Esophagus muscularis mucosa (tissue), 4 donors: ENCODE measurements at regions not wholly inside any gene's neighbourhood (a gene's known extent, or its start where the extent isn't known, plus 50 kb on each side); places are given as distances from the start of the nearest gene placed in this dataset.

Experiments
- DNase-seq: peaks from one replicate; pipeline ENCODE4 v3.0.0-alpha.2; 2017; ENCODE audit errors: extremely low spot score
- H3K27ac ChIP-seq, 4 donors: fragments of 200-600 bp; sonication (generic); replicated peaks in 1 of 4; 1 replicate in 3 of 4; 2 replicates in 1 of 4; pipeline ENCODE4 v1.5.1; 2016 to 2019; ENCODE audit warnings: mild to moderate bottlenecking in 1 of 4
- H3K27me3 ChIP-seq, 4 donors: fragments of 200-600 bp; sonication (generic); one replicate each; pipeline versions ENCODE4 v1.5.1 to v1.6.0; 2016 to 2019
- H3K36me3 ChIP-seq, 4 donors: fragments of 200-600 bp; sonication (generic); one replicate each; pipeline ENCODE4 v1.5.1; 2016 to 2019
- H3K4me1 ChIP-seq, 4 donors: fragments of 200-600 bp; sonication (generic); one replicate each; pipeline ENCODE4 v1.5.1; 2016 to 2019
- H3K4me3 ChIP-seq, 4 donors: fragments of 200-600 bp; sonication (generic); 1 replicate in 2 of 4; 2 replicates in 2 of 4; pipeline ENCODE4 v1.5.1; 2016 to 2019; ENCODE audit warnings: mild to moderate bottlenecking in 4 of 4, moderate library complexity in 1 of 4
- H3K9me3 ChIP-seq, 4 donors: fragments of 200-600 bp; sonication (generic); 1 replicate in 3 of 4; 2 replicates in 1 of 4; pipeline ENCODE4 v1.5.1; 2016 to 2019
- CTCF ChIP-seq, 3 experiments: fragments of 200-600 bp in 2 of 3; fragments of 450-650 bp in 1 of 3; sonication (generic) in 2 of 3; IDR thresholded peaks; one replicate each; pipeline ENCODE4 v1.5.1; 2017 to 2019; ENCODE audit warnings: antibody characterized with exemption in 3 of 3, mild to moderate bottlenecking in 2 of 3, moderate library complexity in 1 of 3
- EP300 ChIP-seq: sonication (generic); formaldehyde crosslinking; IDR thresholded peaks from one replicate; pipeline ENCODE4 v1.6.1; 2017; ENCODE audit warnings: antibody characterized with exemption
- POLR2A ChIP-seq: fragments of 450-650 bp; IDR thresholded peaks from one replicate; pipeline ENCODE4 v1.6.1; 2017; ENCODE audit warnings: antibody characterized with exemption, moderate library complexity, mild to moderate bottlenecking, low read depth
- POLR2AphosphoS5 ChIP-seq, 2 donors: sonication (generic); formaldehyde crosslinking; IDR thresholded peaks; one replicate each; pipeline ENCODE4 v1.6.1; 2017; ENCODE audit warnings: antibody characterized with exemption in 2 of 2
- WGBS: methylation state at CpG from one replicate; pipeline ENCODE4 v1.1.5; 2018; 5-methylcytosine and 5-hydroxymethylcytosine counted together
- intact Hi-C: fragments of 100-400 bp; cut with DNase I; formaldehyde crosslinking; loops from one replicate; pipeline ENCODE4 v1.15.1; 2023

- no peak for DNase-seq
- 29% methylated on average over 15 of the region's 19 CpGs for WGBS
These were observed 144.4 kb downstream of the NSG2 start for GRCh38 chr5:174189654-174190541.

DNA sequence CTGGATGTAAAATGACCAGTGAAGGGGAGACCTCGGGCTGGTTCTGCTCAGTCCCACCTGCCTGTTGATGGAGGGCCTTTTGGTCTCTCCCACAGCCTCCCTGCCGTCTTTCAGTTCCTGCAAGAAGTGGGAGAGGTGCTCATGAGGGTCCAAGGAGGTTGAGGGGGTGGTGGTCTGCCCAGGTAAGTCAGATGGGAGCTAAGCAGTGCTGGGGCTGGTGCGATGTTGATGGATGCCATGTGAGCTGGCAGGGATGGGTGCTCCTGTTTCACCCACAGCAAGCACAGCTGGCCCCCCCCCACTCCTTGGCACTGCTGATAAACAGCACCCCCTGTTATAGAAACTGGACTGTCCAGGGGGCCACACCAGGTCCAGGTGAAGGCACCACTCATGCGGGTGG lies 145.6 kb downstream of the NSG2 start:
- TF ChIP-seq CTCF (IDR thresholded peaks at IDR 0.05), result no peak
- TF ChIP-seq POLR2AphosphoS5 (IDR thresholded peaks at IDR 0.05), result no peak
- TF ChIP-seq POLR2A, result no peak
- no peak for TF ChIP-seq EP300
- Histone ChIP-seq H3K9me3 (no peaks in the 10 kb centered on the region), H3K36me3 (no peaks in the 10 kb centered on the region), H3K4me1 (no peaks in the 10 kb centered on the region), H3K27ac (no peak overlapping the region), H3K4me3 (no peak overlapping the region), H3K27me3 (peaks cover 0 to 42% (median 0%) of the 10 kb centered on the region in 4 donors)
- DNase-seq, result no peak
- intact Hi-C loops, result no loop called here
- 90% methylated on average over 4 of the region's 4 CpGs for WGBS

More at GRCh38 chr5:174189654-174190541, 144.4 kb downstream of the NSG2 start:
- TF ChIP-seq POLR2A, result no peak
- no peak for TF ChIP-seq EP300
- TF ChIP-seq CTCF (IDR thresholded peaks at IDR 0.05), result no peak
- TF ChIP-seq POLR2AphosphoS5 (IDR thresholded peaks at IDR 0.05), result no peak
- Histone ChIP-seq H3K4me1 (no peaks in the 10 kb centered on the region), H3K4me3 (no peak overlapping the region), H3K9me3 (no peaks in the 10 kb centered on the region), H3K27ac (no peak overlapping the region), H3K27me3 (peaks cover 0 to 35% (median 0%) of the 10 kb centered on the region in 4 donors), H3K36me3 (no peaks in the 10 kb centered on the region)
- intact Hi-C loops, result no loop called here

DNA sequence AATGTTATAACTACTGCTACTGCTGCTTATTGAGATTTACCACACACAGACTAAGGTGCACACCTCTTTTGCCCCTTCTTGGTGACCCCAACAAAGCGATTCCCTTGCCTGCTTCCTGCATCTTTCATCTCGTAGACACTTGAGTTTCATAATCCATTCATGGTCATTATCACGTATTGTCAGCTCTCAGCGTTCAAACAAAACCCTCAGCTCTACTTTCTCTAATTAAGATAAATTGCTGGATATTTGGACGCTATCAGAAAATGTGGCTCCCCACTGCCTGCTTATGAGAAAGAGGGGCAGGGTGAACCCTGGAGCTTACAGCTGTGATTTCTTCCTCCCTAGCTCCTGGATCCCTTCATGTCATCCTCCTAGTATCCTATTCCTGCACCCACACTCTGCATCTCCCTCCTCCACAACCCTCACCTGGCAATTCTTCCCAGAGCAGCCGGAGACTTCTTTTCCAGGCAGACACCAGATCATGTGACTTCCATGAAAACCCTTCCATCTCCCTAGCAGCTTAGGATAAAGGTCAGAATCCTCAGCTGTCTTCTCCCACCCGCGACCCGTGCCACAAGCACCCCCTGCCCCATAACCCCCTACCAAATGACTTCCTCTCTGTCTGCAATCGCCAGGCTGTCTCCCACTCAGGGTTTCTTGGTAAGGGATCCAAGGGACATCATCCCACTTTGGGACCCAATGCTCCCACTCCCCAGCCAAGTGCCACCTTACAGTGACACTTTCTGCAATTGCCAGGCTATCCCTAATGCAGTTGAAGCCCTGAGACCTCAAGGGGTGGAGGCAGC lies 146.5 kb downstream of the NSG2 start:
- Histone ChIP-seq H3K9me3 (no peaks in the 10 kb centered on the region), H3K36me3 (no peaks in the 10 kb centered on the region), H3K4me3 (no peak overlapping the region), H3K4me1 (no peaks in the 10 kb centered on the region), H3K27ac (no peak overlapping the region), H3K27me3 (peaks cover 0 to 42% (median 0%) of the 10 kb centered on the region in 4 donors)
- intact Hi-C loops, result no loop called here
- 65% methylated on average over 10 of the region's 10 CpGs for WGBS
- no peak for DNase-seq
- TF ChIP-seq POLR2A, result no peak
- TF ChIP-seq EP300, result no peak
- no peak for TF ChIP-seq CTCF (IDR thresholded peaks at IDR 0.05)
- no peak for TF ChIP-seq POLR2AphosphoS5 (IDR thresholded peaks at IDR 0.05)

DNA sequence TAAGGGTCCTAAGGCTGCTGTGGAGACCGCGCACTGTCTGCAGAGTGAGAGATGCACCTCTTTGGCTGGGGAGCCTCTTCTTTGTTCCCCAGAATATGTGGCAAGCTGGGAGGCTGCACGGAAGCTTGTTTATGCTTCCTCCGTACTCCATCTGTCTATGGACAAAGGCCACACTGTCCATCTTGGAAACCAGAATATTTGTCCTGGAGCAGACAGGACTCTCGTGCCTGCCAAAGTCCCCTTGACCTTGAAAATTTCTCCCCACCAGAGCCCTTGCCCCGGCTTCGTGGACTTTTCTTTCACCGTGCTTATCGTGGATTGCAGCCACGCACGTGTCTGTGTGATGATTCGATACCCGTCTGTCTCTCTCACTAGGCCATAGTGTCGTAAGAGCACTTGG lies 147.4 kb downstream of the NSG2 start:
- no peaks in the 10 kb centered on the region for H3K36me3 ChIP-seq
- H3K4me3 ChIP-seq, result no peak overlapping the region
- H3K9me3 ChIP-seq, result no peaks in the 10 kb centered on the region
- TF ChIP-seq EP300 (no peak), POLR2A (no peak), POLR2AphosphoS5 (IDR thresholded peaks at IDR 0.05) (no peak), CTCF (IDR thresholded peaks at IDR 0.05) (no peak)
- no peaks in the 10 kb centered on the region for H3K4me1 ChIP-seq
- no peak overlapping the region for H3K27ac ChIP-seq
- DNase-seq, result no peak
- intact Hi-C loops, result no loop called here
- WGBS, result 86% methylated on average over 14 of the region's 14 CpGs
- peaks cover 0 to 42% (median 0%) of the 10 kb centered on the region in 4 donors for H3K27me3 ChIP-seq
